Upper lobe of left lung (tissue), 6 donors: ENCODE measurements at regions not wholly inside any gene's neighbourhood (a gene's known extent, or its start where the extent isn't known, plus 50 kb on each side); places are given as distances from the start of the nearest gene placed in this dataset.

ENCODE experiments used
- ATAC-seq, 2 donors: fragments of 200-7000 bp; cut with Tn5 transposase; one replicate each; pipeline ENCODE4 v1.9.1; 2022; ENCODE audit warnings: mild to moderate bottlenecking in 2 of 2, moderate library complexity in 2 of 2; ENCODE audit not compliant: low FRiP score in 2 of 2
- DNase-seq, 2 donors: peaks; one replicate each; pipeline ENCODE4 v3.0.0-alpha.2; 2019 to 2020
- H3K27ac ChIP-seq, 4 donors: fragments of 200-600 bp; sonication (generic); one replicate each; pipeline ENCODE4 v1.5.1; 2016 to 2019
- H3K27me3 ChIP-seq, 4 donors: fragments of 200-600 bp; sonication (generic); one replicate each; pipeline ENCODE4 v1.5.1; 2017 to 2019
- H3K36me3 ChIP-seq, 4 donors: fragments of 200-600 bp; sonication (generic); one replicate each; pipeline ENCODE4 v1.5.1; 2016 to 2019
- H3K4me1 ChIP-seq, 4 donors: fragments of 200-600 bp; sonication (generic); one replicate each; pipeline ENCODE4 v1.5.1; 2018 to 2019
- H3K4me3 ChIP-seq, 4 donors: fragments of 200-600 bp; sonication (generic); one replicate each; pipeline ENCODE4 v1.5.1; 2017 to 2019; ENCODE audit warnings: mild to moderate bottlenecking in 2 of 4, moderate library complexity in 1 of 4
- H3K9me3 ChIP-seq, 4 donors: fragments of 200-600 bp; sonication (generic); one replicate each; pipeline ENCODE4 v1.5.1; 2018 to 2019
- EP300 ChIP-seq, 4 donors: sonication (generic); formaldehyde crosslinking; IDR thresholded peaks; one replicate each; pipeline ENCODE4 v1.5.1; 2017; ENCODE audit warnings: antibody characterized with exemption in 4 of 4, control low read depth in 2 of 4
- POLR2A ChIP-seq, 4 donors: fragments of 450-650 bp; IDR thresholded peaks; one replicate each; pipeline ENCODE4 v1.5.1; 2016 to 2017; ENCODE audit warnings: antibody characterized with exemption in 4 of 4, mild to moderate bottlenecking in 2 of 4
- POLR2AphosphoS5 ChIP-seq, 2 donors: sonication (generic); formaldehyde crosslinking; IDR thresholded peaks; one replicate each; pipeline ENCODE4 v1.5.1; 2017; ENCODE audit warnings: antibody characterized with exemption in 2 of 2
- WGBS, 2 donors: methylation state at CpG; one replicate each; pipeline ENCODE4 v1.1.5; 2017 to 2018; 5-methylcytosine and 5-hydroxymethylcytosine counted together
- TF ChIP-seq, protein P1 (sequence below), 6 experiments: fragments of 450-650 bp in 4 of 6; fragments of 200-600 bp in 2 of 6; sonication (generic) in 2 of 6; IDR thresholded peaks; one replicate each; pipeline ENCODE4 v1.5.1; 2016 to 2019; ENCODE audit warnings: antibody characterized with exemption in 6 of 6
- donor health status: DM: no; HTN: no; CAD: no; lungs with moderate emphysema.
- donor health status: DM: no; HTN: yes; CAD: no; lungs with severe emphysema.

DNA sequence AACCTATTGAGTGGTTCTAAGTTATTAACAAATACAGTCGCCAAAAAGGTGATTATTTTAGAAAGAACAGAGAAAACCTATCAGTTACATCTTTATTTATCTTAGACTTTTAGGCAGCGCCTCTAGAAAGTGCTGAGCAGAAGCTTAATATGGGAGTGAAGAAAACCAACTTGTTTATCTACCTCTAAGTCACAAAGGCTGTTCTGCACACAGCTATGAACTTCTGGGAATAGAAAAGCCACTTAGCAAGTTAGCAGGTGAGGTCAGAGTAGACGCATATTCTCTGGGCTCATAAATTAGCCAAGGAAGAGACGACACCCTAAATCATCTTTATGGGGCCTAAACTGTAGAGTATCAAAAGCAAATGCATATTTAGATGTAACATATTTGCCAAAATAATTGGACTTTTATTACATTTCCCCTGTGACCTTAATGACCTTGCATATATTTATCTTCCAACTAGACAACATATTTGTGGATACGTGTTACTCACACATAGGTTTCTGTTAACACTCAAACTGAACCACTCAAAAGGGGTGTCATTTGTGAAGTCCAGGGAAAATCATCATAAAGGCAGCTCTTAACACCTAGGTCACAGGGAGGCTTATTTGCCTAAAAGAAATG, 267.1 kb downstream of the ADGB start:
- 81 to 90% methylated on average over 5 of the region's 5 CpGs for WGBS, 2 donors

DNA sequence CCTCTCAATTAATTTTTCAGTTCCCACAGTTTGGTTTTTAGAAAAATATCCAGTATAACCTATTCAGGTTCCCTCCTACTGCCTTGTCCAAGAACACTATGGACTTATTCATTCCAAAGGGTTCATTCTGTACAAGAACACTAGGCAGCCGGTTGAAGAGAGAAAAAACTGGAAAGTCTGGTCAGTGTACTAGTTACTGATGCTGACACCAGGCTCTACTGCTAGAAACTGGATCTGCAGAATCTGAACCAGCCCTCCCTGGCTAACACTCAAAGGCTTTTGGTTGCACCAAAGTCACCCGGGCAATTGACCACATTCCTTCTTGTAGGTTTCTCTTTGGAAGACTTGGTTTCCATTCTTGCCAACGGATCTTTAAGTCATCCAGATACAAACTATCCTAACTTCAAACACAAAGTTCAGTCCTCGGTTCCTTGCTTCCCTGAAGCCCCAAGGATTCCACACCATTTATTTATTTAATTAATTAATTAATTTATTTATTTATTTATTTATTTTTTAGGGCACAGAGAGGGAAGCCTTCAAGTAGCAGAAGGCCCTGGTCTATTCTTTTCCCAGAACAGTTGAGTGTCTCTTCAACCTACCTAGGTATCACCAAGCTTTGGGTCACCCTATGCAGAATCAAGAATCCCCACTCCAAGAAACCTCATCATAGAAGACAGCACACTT, 268.1 kb downstream of the ADGB start:
- WGBS, 2 donors = 87 to 93% methylated on average over 4 of the region's 4 CpGs
- Histone ChIP-seq H3K9me3 (no peaks in the 10 kb centered on the region), H3K4me1 (no peaks in the 10 kb centered on the region), H3K27ac (no peak overlapping the region), H3K36me3 (no peaks in the 10 kb centered on the region), H3K4me3 (no peak overlapping the region), H3K27me3 (no peaks in the 10 kb centered on the region)
- no peak for TF ChIP-seq EP300 (IDR thresholded peaks at IDR 0.05)
- no peak for TF ChIP-seq POLR2A (IDR thresholded peaks at IDR 0.05)
- no peak for TF ChIP-seq POLR2AphosphoS5 (IDR thresholded peaks at IDR 0.05)
- TF ChIP-seq, protein P1, sequence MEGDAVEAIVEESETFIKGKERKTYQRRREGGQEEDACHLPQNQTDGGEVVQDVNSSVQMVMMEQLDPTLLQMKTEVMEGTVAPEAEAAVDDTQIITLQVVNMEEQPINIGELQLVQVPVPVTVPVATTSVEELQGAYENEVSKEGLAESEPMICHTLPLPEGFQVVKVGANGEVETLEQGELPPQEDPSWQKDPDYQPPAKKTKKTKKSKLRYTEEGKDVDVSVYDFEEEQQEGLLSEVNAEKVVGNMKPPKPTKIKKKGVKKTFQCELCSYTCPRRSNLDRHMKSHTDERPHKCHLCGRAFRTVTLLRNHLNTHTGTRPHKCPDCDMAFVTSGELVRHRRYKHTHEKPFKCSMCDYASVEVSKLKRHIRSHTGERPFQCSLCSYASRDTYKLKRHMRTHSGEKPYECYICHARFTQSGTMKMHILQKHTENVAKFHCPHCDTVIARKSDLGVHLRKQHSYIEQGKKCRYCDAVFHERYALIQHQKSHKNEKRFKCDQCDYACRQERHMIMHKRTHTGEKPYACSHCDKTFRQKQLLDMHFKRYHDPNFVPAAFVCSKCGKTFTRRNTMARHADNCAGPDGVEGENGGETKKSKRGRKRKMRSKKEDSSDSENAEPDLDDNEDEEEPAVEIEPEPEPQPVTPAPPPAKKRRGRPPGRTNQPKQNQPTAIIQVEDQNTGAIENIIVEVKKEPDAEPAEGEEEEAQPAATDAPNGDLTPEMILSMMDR (IDR thresholded peaks at IDR 0.05) = no peak
- no peak for DNase-seq
- ATAC-seq = no peak

More for the DNA sequence above, 267.1 kb downstream of the ADGB start:
- no peaks in the 10 kb centered on the region for H3K36me3 ChIP-seq
- no peak overlapping the region for H3K4me3 ChIP-seq
- H3K4me1 ChIP-seq = no peaks in the 10 kb centered on the region
- TF ChIP-seq POLR2A (IDR thresholded peaks at IDR 0.05) (no peak), POLR2AphosphoS5 (IDR thresholded peaks at IDR 0.05) (no peak), EP300 (IDR thresholded peaks at IDR 0.05) (no peak)
- TF ChIP-seq, protein P1 (IDR thresholded peaks at IDR 0.05) = no peak
- DNase-seq (no peak), ATAC-seq (no peak)
- H3K27me3 ChIP-seq = no peaks in the 10 kb centered on the region
- no peak overlapping the region for H3K27ac ChIP-seq
- H3K9me3 ChIP-seq = no peaks in the 10 kb centered on the region

DNA sequence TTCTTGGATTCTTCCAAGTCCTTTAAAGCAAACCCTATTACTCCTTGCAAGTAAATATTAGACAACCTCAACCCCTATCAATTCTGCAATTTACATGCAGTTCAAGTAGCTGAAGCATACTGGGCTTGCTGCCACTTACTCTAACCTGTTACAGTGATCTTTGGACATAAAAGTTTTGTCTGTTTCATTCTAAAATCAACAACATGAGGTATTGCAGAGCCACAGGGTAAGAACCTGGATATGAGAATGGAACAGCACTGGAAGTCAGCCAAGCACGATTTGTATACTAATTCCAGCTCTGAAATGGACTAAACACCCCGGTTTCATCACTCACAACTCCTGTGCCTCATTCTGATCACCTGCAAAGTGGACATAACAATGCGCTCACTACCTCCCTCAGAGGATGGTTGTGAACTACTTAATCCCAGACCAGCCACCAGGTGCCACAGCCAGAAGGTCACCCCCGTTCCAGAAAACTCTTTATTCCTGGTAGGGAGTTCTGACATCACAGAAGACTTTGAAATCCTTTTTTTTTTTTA, 270.0 kb downstream of the ADGB start:
- ATAC-seq (no peak), DNase-seq (no peak)
- Histone ChIP-seq H3K9me3 (no peaks in the 10 kb centered on the region), H3K27me3 (no peaks in the 10 kb centered on the region), H3K36me3 (no peaks in the 10 kb centered on the region), H3K27ac (no peak overlapping the region), H3K4me1 (no peaks in the 10 kb centered on the region), H3K4me3 (no peak overlapping the region)
- TF ChIP-seq POLR2A (IDR thresholded peaks at IDR 0.05) = no peak
- no peak for TF ChIP-seq EP300 (IDR thresholded peaks at IDR 0.05)
- TF ChIP-seq POLR2AphosphoS5 (IDR thresholded peaks at IDR 0.05) = no peak
- WGBS, 2 donors = 84 to 88% methylated on average over 4 of the region's 4 CpGs

DNA sequence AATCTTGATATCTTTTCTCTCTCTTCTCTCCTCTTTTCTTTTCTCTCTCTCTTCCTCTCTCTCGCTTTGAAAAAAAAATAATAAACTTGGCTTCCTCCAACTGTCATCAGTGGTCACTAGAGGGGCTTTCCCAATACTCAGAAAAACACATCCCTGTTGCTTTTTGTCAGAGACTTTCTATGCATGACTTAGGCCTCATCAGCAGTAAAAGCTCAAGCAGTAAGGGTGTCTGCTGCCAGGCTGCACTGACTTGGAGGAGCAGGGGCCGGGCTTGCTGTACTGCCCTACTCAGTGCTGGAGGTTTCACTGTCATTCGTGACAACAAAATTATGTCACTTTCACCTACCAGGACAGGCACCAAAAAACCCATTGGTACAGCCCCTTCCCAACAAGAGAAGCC, 272.0 kb downstream of the ADGB start:
- DNase-seq (no peak), ATAC-seq (no peak)
- Histone ChIP-seq H3K4me1 (no peaks in the 10 kb centered on the region), H3K36me3 (no peaks in the 10 kb centered on the region), H3K4me3 (no peak overlapping the region), H3K9me3 (no peaks in the 10 kb centered on the region), H3K27me3 (no peaks in the 10 kb centered on the region), H3K27ac (no peak overlapping the region)
- no peak for TF ChIP-seq POLR2A (IDR thresholded peaks at IDR 0.05)
- TF ChIP-seq EP300 (IDR thresholded peaks at IDR 0.05) = no peak
- TF ChIP-seq, protein P1 (IDR thresholded peaks at IDR 0.05) = no peak
- TF ChIP-seq POLR2AphosphoS5 (IDR thresholded peaks at IDR 0.05) = no peak
- WGBS, 2 donors = 60 to 64% methylated on average over 3 of the region's 3 CpGs

DNA sequence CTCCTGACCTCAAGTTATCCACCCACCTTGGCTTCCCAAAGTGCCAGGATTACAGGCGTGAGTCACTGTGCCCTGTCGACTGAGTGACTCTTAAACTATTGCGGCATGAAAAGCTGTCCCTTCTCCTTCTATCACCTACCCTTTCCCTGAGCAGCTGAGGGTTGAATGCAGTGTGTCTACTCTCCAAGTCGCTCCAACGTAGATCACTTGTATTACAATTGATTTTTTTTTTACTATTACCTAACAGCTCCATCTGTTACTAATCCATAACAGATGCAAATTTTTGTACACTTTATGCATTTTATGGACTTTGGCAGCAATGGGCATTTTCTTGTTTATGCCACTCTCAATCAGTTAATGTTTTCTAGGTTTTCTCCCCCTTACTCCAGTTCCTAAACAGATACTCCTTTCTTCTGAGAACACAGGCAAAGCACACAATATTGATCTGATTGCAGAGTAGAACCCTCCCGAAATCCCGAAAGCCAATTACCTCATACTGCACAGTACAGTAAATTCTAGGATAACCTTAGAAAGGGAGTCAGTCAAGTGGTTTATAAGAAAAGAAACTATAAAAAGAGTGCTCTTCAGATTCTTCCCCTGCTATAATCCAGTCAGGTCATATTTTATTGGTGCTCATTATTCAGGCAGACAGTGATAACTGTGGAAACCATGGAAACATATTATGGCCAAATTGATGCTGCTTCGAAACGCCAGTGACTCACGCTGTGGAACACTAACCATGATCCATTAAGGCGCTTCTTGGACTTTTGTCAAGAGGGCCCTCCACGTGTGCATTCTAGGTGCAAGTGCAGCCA, 273.0 kb downstream of the ADGB start:
- Histone ChIP-seq H3K36me3 (no peaks in the 10 kb centered on the region), H3K4me1 (no peaks in the 10 kb centered on the region), H3K4me3 (no peak overlapping the region), H3K27ac (no peak overlapping the region), H3K27me3 (no peaks in the 10 kb centered on the region), H3K9me3 (no peaks in the 10 kb centered on the region)
- WGBS, 2 donors = 85 to 87% methylated on average over 12 of the region's 12 CpGs
- no peak for DNase-seq
- ATAC-seq = no peak
- TF ChIP-seq POLR2AphosphoS5 (IDR thresholded peaks at IDR 0.05) = no peak
- TF ChIP-seq, protein P1 (IDR thresholded peaks at IDR 0.05) = no peak
- no peak for TF ChIP-seq POLR2A (IDR thresholded peaks at IDR 0.05)
- TF ChIP-seq EP300 (IDR thresholded peaks at IDR 0.05) = no peak
